ENCODE measurements at regions not wholly inside any gene's neighbourhood (a gene's known extent, or its start where the extent isn't known, plus 50 kb on each side); places are given as distances from the start of the nearest gene placed in this dataset.

GRCh38 chr20:57896563-57896962 lies 186.7 kb upstream of the PMEPA1 start:
- no peaks in the 10 kb centered on the region for H3K36me3 Mint-ChIP-seq (ENCODE audit: low read depth)
- Histone ChIP-seq H4K20me1 (replicated peaks; ENCODE audit: insufficient read depth) (no peaks in the 10 kb centered on the region), H2AFZ (no peak overlapping the region), H3K4me3 (no peak overlapping the region), H3F3A (replicated peaks; ENCODE audit: low read depth) (no peaks in the 10 kb centered on the region), H3K4me2 (no peak overlapping the region), H3K4me1 (ENCODE audit: insufficient read depth) (no peaks in the 10 kb centered on the region), H3K27me3 (ENCODE audit: insufficient read depth) (no peaks in the 10 kb centered on the region), H3K27ac (ENCODE audit: low read depth) (no peak overlapping the region), H3K79me2 (replicated peaks; ENCODE audit: insufficient read depth) (no peaks in the 10 kb centered on the region), H3K36me3 (ENCODE audit: insufficient read depth) (no peaks in the 10 kb centered on the region), H3K9me2 (ENCODE audit: insufficient read depth) (no peaks in the 10 kb centered on the region)
- peaks cover 5% of the 10 kb centered on the region; the same call in 2 of the 3 replicates for H3K9me3 Mint-ChIP-seq
- H3K27me3 Mint-ChIP-seq (ENCODE audit: insufficient read depth, low read depth, poor library complexity): peaks cover 12% of the 10 kb centered on the region
- no peak overlapping the region for H3K27ac Mint-ChIP-seq
- no peak for ATAC-seq
- TF ChIP-seq POLR2AphosphoS5 (IDR thresholded peaks at IDR 0.05; ENCODE audit: low read depth) (no peak), CTCF (conservative IDR thresholded peaks at IDR 0.05; ENCODE audit: low read depth in 2 of 2) (no peak), JUNB (IDR thresholded peaks at IDR 0.05; ENCODE audit: unreplicated experiment) (no peak), CREB1 (CRISPR knock-in tag; IDR thresholded peaks at IDR 0.05; ENCODE audit: low read depth) (no peak), REST (IDR thresholded peaks at IDR 0.05; ENCODE audit: unreplicated experiment) (no peak), ZNF114 (CRISPR knock-in tag; IDR thresholded peaks at IDR 0.05) (no peak), STAT1 (IDR thresholded peaks at IDR 0.05; ENCODE audit: unreplicated experiment) (no peak), EZH2 (IDR thresholded peaks at IDR 0.05; ENCODE audit: low read depth, unreplicated experiment) (no peak), ZNF331 (CRISPR knock-in tag; IDR thresholded peaks at IDR 0.05; ENCODE audit: low read depth) (no peak), EZH2phosphoT487 (IDR thresholded peaks at IDR 0.05; ENCODE audit: unreplicated experiment) (no peak), ZNF462 (CRISPR knock-in tag; IDR thresholded peaks at IDR 0.05) (no peak), NANOG (IDR thresholded peaks at IDR 0.05; ENCODE audit: borderline replicate concordance) (no peak)
- TF ChIP-seq, protein P1, sequence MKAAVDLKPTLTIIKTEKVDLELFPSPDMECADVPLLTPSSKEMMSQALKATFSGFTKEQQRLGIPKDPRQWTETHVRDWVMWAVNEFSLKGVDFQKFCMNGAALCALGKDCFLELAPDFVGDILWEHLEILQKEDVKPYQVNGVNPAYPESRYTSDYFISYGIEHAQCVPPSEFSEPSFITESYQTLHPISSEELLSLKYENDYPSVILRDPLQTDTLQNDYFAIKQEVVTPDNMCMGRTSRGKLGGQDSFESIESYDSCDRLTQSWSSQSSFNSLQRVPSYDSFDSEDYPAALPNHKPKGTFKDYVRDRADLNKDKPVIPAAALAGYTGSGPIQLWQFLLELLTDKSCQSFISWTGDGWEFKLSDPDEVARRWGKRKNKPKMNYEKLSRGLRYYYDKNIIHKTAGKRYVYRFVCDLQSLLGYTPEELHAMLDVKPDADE (IDR thresholded peaks at IDR 0.05): no peak
- DNase-seq (ENCODE audit: low spot score): no peak
- H3K4me3 Mint-ChIP-seq: no peak overlapping the region
- H3K4me1 Mint-ChIP-seq: peaks cover 21% of the 10 kb centered on the region
